ENCODE measurements at regions not wholly inside any gene's neighbourhood (a gene's known extent, or its start where the extent isn't known, plus 50 kb on each side); places are given as distances from the start of the nearest gene placed in this dataset.

- TF ChIP-seq DZIP1 (CRISPR knock-in tag; IDR thresholded peaks at IDR 0.05) = no peak
Measured at GRCh38 chr18:54020156-54020745, 204.2 kb downstream of the MBD2 start (continued).

DNA sequence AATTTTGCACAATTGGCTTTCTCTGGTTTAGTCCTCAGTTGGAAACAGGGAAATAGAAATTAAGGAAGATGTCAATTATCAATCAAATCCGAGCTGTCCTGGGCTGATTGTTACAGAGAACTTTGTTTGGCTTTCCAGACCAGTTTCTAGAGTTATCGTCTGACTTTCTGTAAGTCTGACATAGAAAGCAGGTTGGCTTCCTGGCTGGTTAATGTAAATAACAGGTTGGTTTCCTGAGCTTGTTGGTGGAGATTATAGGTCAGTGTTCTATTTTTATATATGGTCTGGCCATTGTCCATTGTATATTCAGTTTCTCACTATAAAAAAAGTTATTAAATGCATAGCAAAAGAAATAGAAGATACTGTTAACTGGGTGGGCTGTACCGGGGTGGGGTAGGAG lies 204.8 kb downstream of the MBD2 start:
- Histone ChIP-seq H2AFZ (ENCODE audit: low read length) (no peak overlapping the region), H3K79me2 (ENCODE audit: insufficient read depth, low read length) (no peaks in the 10 kb centered on the region), H3K9ac (ENCODE audit: insufficient read depth, low read depth, low read length) (no peak overlapping the region), H3K27me3 (ENCODE audit: control insufficient read depth in 1 of 2, insufficient read depth in 2 of 2, low read length in 2 of 2) (no peaks in the 10 kb centered on the region), H3K9me3 (ENCODE audit: low read length) (no peaks in the 10 kb centered on the region), H3K4me3 (replicated peaks in 1 of 3; ENCODE audit: insufficient read depth in 1 of 3, low read depth in 2 of 3, low read length in 3 of 3) (no peak overlapping the region), H3K4me2 (ENCODE audit: low read depth, low read length) (no peak overlapping the region), H3K36me3 (replicated peaks in 1 of 2; ENCODE audit: control insufficient read depth in 1 of 2, insufficient read depth in 2 of 2, low read length in 2 of 2) (no peaks in the 10 kb centered on the region), H4K20me1 (ENCODE audit: insufficient read depth, low read length) (no peaks in the 10 kb centered on the region), H3K27ac (ENCODE audit: extremely low read length, insufficient read depth, low read length) (no peak overlapping the region), H3K4me1 (ENCODE audit: insufficient read depth, low read length) (no peaks in the 10 kb centered on the region)
- 38% methylated on average over 3 of the region's 3 CpGs for WGBS (ENCODE audit: low lambda C conversion rate)
- in situ Hi-C loops (cut with HindIII; ENCODE audit: extremely low pct_ligation_motif_present, low pct_unique_long_range_greater_than_20kb) (no loop called here), intact Hi-C loops (cut with micrococcal nuclease; ENCODE audit: unreplicated experiment) (no loop called here)
- DNase-seq (ENCODE audit: low spot score) = no peak
- ChIA-PET CTCF (ENCODE audit: low intra/inter-chr PET ratio, low total read pairs) (no interaction called here), POLR2A (no interaction called here)
- no peak for FAIRE-seq
- no TSS peak for BruUV-seq (replicated peaks)
- no peak for ATAC-seq
- TF ChIP-seq MED1 (CRISPR knock-in tag; IDR thresholded peaks at IDR 0.05) = no peak
- no peak for TF ChIP-seq GMEB1 (CRISPR knock-in tag; IDR thresholded peaks at IDR 0.05; ENCODE audit: borderline replicate concordance)
- TF ChIP-seq, protein P1, sequence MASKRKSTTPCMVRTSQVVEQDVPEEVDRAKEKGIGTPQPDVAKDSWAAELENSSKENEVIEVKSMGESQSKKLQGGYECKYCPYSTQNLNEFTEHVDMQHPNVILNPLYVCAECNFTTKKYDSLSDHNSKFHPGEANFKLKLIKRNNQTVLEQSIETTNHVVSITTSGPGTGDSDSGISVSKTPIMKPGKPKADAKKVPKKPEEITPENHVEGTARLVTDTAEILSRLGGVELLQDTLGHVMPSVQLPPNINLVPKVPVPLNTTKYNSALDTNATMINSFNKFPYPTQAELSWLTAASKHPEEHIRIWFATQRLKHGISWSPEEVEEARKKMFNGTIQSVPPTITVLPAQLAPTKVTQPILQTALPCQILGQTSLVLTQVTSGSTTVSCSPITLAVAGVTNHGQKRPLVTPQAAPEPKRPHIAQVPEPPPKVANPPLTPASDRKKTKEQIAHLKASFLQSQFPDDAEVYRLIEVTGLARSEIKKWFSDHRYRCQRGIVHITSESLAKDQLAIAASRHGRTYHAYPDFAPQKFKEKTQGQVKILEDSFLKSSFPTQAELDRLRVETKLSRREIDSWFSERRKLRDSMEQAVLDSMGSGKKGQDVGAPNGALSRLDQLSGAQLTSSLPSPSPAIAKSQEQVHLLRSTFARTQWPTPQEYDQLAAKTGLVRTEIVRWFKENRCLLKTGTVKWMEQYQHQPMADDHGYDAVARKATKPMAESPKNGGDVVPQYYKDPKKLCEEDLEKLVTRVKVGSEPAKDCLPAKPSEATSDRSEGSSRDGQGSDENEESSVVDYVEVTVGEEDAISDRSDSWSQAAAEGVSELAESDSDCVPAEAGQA (IDR thresholded peaks at IDR 0.05; ENCODE audit: low read depth) = no peak
- TF ChIP-seq, protein P1 (CRISPR knock-in tag; IDR thresholded peaks at IDR 0.05; ENCODE audit: borderline replicate concordance) = no peak
- no peak for TF ChIP-seq MTF1 (CRISPR knock-in tag; IDR thresholded peaks at IDR 0.05)
- no peak for TF ChIP-seq TP53 (CRISPR knock-in tag; conservative IDR thresholded peaks at IDR 0.05)
- no peak for TF ChIP-seq FOXC1 (CRISPR knock-in tag; IDR thresholded peaks at IDR 0.05; ENCODE audit: borderline replicate concordance)
- TF ChIP-seq ZNF619 (CRISPR knock-in tag; IDR thresholded peaks at IDR 0.05) = no peak
- TF ChIP-seq LRRFIP1 (CRISPR knock-in tag; conservative IDR thresholded peaks at IDR 0.05) = no peak

Data from HepG2 (cell line).